ENCODE measurements at regions not wholly inside any gene's neighbourhood (a gene's known extent, or its start where the extent isn't known, plus 50 kb on each side); places are given as distances from the start of the nearest gene placed in this dataset.

DNA sequence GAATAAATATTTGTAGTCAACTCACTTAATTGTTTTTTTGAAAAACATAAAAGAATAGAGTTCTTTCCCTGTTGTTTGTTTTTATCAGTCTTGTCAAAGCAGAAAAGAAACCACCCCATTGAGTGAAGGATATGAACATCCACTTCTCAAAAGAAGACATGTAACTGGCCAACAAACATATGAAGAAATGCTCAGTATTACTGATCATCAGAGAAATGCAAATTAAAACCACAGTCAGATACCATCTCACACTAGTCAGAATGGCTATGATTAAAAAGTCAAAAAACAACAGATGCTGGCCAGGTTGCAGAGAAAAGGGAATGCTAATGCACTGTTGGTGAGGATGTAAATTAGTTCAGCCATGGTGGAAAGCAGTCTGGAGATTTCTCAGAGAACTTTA is 326.1 kb upstream of the EMCN start:
- Histone ChIP-seq H3F3A (replicated peaks; ENCODE audit: insufficient read depth) (no peaks in the 10 kb centered on the region), H2AFZ (ENCODE audit: low read depth) (no peak overlapping the region), H3K4me3 (ENCODE audit: low read depth in 2 of 2, low read length in 1 of 2) (no peak overlapping the region), H3K9me2 (no peaks in the 10 kb centered on the region), H3K36me3 (replicated peaks in 1 of 2; ENCODE audit: control insufficient read depth in 1 of 2, insufficient read depth in 2 of 2, low read length in 1 of 2) (no peaks in the 10 kb centered on the region), H4K20me1 (ENCODE audit: insufficient read depth) (no peaks in the 10 kb centered on the region), H3K27me3 (ENCODE audit: insufficient read depth) (no peaks in the 10 kb centered on the region), H3K9ac (no peak overlapping the region), H3K27ac (ENCODE audit: low read depth in 2 of 2, low read length in 1 of 2) (no peak overlapping the region), H3K4me2 (no peak overlapping the region), H3K79me2 (ENCODE audit: insufficient read depth) (no peaks in the 10 kb centered on the region), H3K4me1 (ENCODE audit: control insufficient read depth in 1 of 2, insufficient read depth in 2 of 2, low read depth in 1 of 2, low read length in 1 of 2) (no peaks in the 10 kb centered on the region), H3K9me3 (no peaks in the 10 kb centered on the region)
- DNase-seq: no peak
- ChIA-PET POLR2A (no interaction called here), CTCF (no interaction called here)
- TF ChIP-seq, protein P1, sequence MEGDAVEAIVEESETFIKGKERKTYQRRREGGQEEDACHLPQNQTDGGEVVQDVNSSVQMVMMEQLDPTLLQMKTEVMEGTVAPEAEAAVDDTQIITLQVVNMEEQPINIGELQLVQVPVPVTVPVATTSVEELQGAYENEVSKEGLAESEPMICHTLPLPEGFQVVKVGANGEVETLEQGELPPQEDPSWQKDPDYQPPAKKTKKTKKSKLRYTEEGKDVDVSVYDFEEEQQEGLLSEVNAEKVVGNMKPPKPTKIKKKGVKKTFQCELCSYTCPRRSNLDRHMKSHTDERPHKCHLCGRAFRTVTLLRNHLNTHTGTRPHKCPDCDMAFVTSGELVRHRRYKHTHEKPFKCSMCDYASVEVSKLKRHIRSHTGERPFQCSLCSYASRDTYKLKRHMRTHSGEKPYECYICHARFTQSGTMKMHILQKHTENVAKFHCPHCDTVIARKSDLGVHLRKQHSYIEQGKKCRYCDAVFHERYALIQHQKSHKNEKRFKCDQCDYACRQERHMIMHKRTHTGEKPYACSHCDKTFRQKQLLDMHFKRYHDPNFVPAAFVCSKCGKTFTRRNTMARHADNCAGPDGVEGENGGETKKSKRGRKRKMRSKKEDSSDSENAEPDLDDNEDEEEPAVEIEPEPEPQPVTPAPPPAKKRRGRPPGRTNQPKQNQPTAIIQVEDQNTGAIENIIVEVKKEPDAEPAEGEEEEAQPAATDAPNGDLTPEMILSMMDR (IDR thresholded peaks at IDR 0.05): no peak
- peak; percentile 19; the same call in 1 of the 2 replicates for TF ChIP-seq TCF12 (IDR thresholded peaks at IDR 0.05)

GRCh38 chr4:100842856-100843255 is 325.0 kb upstream of the EMCN start:
- Histone ChIP-seq H3K27ac (ENCODE audit: low read depth in 2 of 2, low read length in 1 of 2) (no peak overlapping the region), H2AFZ (ENCODE audit: low read depth) (no peak overlapping the region), H3K79me2 (ENCODE audit: insufficient read depth) (no peaks in the 10 kb centered on the region), H3F3A (replicated peaks; ENCODE audit: insufficient read depth) (no peaks in the 10 kb centered on the region), H4K20me1 (ENCODE audit: insufficient read depth) (no peaks in the 10 kb centered on the region), H3K9me2 (no peaks in the 10 kb centered on the region), H3K4me3 (ENCODE audit: low read depth in 2 of 2, low read length in 1 of 2) (no peak overlapping the region), H3K9ac (no peak overlapping the region), H3K9me3 (no peaks in the 10 kb centered on the region), H3K27me3 (ENCODE audit: insufficient read depth) (no peaks in the 10 kb centered on the region), H3K4me1 (ENCODE audit: control insufficient read depth in 1 of 2, insufficient read depth in 2 of 2, low read depth in 1 of 2, low read length in 1 of 2) (no peaks in the 10 kb centered on the region; a peak in 1 of 4 replicates), H3K4me2 (no peak overlapping the region), H3K36me3 (replicated peaks in 1 of 2; ENCODE audit: control insufficient read depth in 1 of 2, insufficient read depth in 2 of 2, low read length in 1 of 2) (no peaks in the 10 kb centered on the region)
- no peak for TF ChIP-seq EP300 (IDR thresholded peaks at IDR 0.05; ENCODE audit: borderline replicate concordance in 1 of 2, low read depth in 1 of 2, low read length in 1 of 2)
- TF ChIP-seq EZH2phosphoT487 (IDR thresholded peaks at IDR 0.05; ENCODE audit: borderline replicate concordance, low read depth): no peak
- TF ChIP-seq, protein P2, sequence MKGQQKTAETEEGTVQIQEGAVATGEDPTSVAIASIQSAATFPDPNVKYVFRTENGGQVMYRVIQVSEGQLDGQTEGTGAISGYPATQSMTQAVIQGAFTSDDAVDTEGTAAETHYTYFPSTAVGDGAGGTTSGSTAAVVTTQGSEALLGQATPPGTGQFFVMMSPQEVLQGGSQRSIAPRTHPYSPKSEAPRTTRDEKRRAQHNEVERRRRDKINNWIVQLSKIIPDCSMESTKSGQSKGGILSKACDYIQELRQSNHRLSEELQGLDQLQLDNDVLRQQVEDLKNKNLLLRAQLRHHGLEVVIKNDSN (IDR thresholded peaks at IDR 0.05; ENCODE audit: borderline replicate concordance, low read depth): no peak
- TF ChIP-seq MEF2A (IDR thresholded peaks at IDR 0.05; ENCODE audit: borderline replicate concordance, low read depth): no peak
- TF ChIP-seq SIN3A (IDR thresholded peaks at IDR 0.05; ENCODE audit: borderline replicate concordance, low read depth, low read length): no peak
- no peak for TF ChIP-seq JUND (IDR thresholded peaks at IDR 0.05)
- TF ChIP-seq IRF3 (IDR thresholded peaks at IDR 0.05; ENCODE audit: low read depth, low read length): no peak
- no peak for TF ChIP-seq REST (IDR thresholded peaks at IDR 0.05; ENCODE audit: low read depth, low read length)
- 96% methylated on average over 1 of the region's 1 CpG for WGBS (ENCODE audit: low lambda C conversion rate)
- DNase-seq: no peak
- ChIA-PET POLR2A (no interaction called here), CTCF (no interaction called here)

Data from SK-N-SH (cell line).